Cardiac fibroblast (primary cell): ENCODE measurements at regions not wholly inside any gene's neighbourhood (a gene's known extent, or its start where the extent isn't known, plus 50 kb on each side); places are given as distances from the start of the nearest gene placed in this dataset.
"Not testable (repeated sequence)": the region's sequence is repeated elsewhere in the genome, so short reads cannot be mapped to it uniquely, and the experiment has no call there.

ENCODE experiments used
- DNase-seq, 2 donors: peaks; one replicate each; pipeline versions ENCODE4 v3.0.0 to v3.0.0-alpha.2; 2010; ENCODE audit warnings: low read depth in 2 of 2
- H3K4me3 ChIP-seq, 2 donors: replicated peaks in 1 of 2; 1 replicate in 1 of 2; 2 replicates in 1 of 2; pipeline ENCODE4 v1.5.1; 2011; ENCODE audit warnings: low read depth in 2 of 2, low read length in 2 of 2, mild to moderate bottlenecking in 2 of 2, moderate library complexity in 1 of 2
- CTCF ChIP-seq: IDR thresholded peaks from one replicate; pipeline ENCODE4 v1.5.1; 2011; ENCODE audit warnings: low read depth, mild to moderate bottlenecking, low read length, inconsistent platforms

GRCh38 chr5:13133951-13134350 lies 810.5 kb downstream of the DNAH5 start:
- TF ChIP-seq CTCF = no peak
- H3K4me3 ChIP-seq = no peak overlapping the region

DNA sequence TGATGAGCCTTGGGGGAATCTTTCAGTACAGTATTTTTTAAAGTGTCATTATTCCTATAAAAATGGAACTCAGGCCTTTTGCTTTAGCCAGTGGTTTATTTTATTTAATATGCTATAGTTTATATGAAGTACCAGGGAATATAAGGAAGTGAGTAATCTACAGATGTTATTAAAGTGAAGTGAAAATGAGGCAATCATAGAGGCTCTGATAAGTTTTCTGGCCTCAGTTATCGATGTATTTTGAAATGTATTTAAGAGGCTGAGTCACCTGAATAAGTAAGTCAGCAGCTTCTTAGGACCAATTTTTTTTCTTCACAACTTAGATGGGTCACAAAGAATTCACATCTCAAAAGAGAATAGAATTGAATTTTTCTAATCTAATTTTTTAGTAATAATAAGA lies 829.0 kb downstream of the DNAH5 start:
- TF ChIP-seq CTCF = no peak
- DNase-seq = no peak
- no peak overlapping the region for H3K4me3 ChIP-seq

More at GRCh38 chr5:13133951-13134350, 810.5 kb downstream of the DNAH5 start:
- DNase-seq = no peak

- DNase-seq = no peak
- H3K4me3 ChIP-seq = no peak overlapping the region
- TF ChIP-seq CTCF = no peak
Measured at GRCh38 chr5:13108265-13108664, 836.2 kb downstream of the DNAH5 start.

GRCh38 chr5:13107537-13107936 lies 837.0 kb downstream of the DNAH5 start:
- no peak for DNase-seq
- no peak overlapping the region for H3K4me3 ChIP-seq
- TF ChIP-seq CTCF = no peak

DNA sequence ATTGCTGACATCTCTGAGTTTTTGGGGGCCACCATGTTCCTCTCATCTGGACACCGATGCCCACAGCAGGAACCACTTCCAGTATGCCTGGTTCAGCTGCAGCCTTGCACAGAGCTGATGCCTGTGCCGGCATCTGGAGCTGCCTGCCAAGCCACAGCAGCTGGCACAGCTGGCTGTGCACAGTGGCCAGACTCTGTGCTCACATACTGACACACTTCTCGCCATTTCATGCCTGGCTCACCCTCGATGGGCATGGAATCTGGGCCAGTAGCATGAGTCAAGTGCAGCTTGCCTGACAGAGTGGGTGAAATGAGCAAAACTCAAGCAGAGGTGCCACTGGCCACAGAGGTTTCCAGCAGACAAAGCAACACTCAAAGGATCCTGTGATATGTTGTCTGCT lies 863.4 kb downstream of the DNAH5 start:
- no peak for TF ChIP-seq CTCF
- no peak overlapping the region for H3K4me3 ChIP-seq
- no peak for DNase-seq

- DNase-seq, H3K4me3 ChIP-seq: not testable (repeated sequence)
Measured at GRCh38 chr5:13072936-13073335, 871.6 kb downstream of the DNAH5 start.

- no peak for DNase-seq
- TF ChIP-seq CTCF = no peak
- no peak overlapping the region for H3K4me3 ChIP-seq
Measured at GRCh38 chr5:13063088-13063487, 881.4 kb downstream of the DNAH5 start.
